Activated T-helper 1 cell treated with anti-CD3 and anti-CD28 coated beads, Interleukin-12 subunit alpha, Interleukin-12 subunit beta, Interleukin-2, Interleukin-4 antibody, amounts not matched to agents 30 ng/mL and 10 ng/mL and 1 ng/mL, durations not matched to agents 14 hours and 24 hours and 36 hours (primary cell): ENCODE measurements at regions not wholly inside any gene's neighbourhood (a gene's known extent, or its start where the extent isn't known, plus 50 kb on each side); places are given as distances from the start of the nearest gene placed in this dataset.

ENCODE experiments used
- DNase-seq: peaks from one replicate; pipeline ENCODE4 v3.0.0; 2021; ENCODE audit warnings: low spot score
- H3K27ac Mint-ChIP-seq: one replicate; pipeline ENCODE4 v1.8.0; 2021; ENCODE audit warnings: mild to moderate bottlenecking, mixed read lengths
- H3K27me3 Mint-ChIP-seq: one replicate; pipeline ENCODE4 v1.8.0; 2022; ENCODE audit warnings: mild to moderate bottlenecking, moderate library complexity, mixed read lengths; ENCODE audit not compliant: insufficient read depth
- H3K36me3 Mint-ChIP-seq: one replicate; pipeline ENCODE4 v1.8.0; 2021; ENCODE audit warnings: low read depth, mixed read lengths
- H3K4me1 Mint-ChIP-seq: one replicate; pipeline ENCODE4 v1.8.0; 2021; ENCODE audit warnings: low read depth, mixed read lengths
- H3K4me3 Mint-ChIP-seq: one replicate; pipeline ENCODE4 v1.8.0; 2021; ENCODE audit warnings: mild to moderate bottlenecking, moderate library complexity, mixed read lengths
- H3K9me3 Mint-ChIP-seq: one replicate; pipeline ENCODE4 v1.8.0; 2021; ENCODE audit warnings: mixed read lengths
- intact Hi-C: fragments of 100-400 bp; cut with micrococcal nuclease; formaldehyde crosslinking; loops from one replicate; pipeline ENCODE4 v1.15.1; 2024

- H3K36me3 Mint-ChIP-seq: no peaks in the 10 kb centered on the region
- H3K27ac Mint-ChIP-seq: no peak overlapping the region
- H3K4me1 Mint-ChIP-seq: no peaks in the 10 kb centered on the region
- DNase-seq: no peak
- intact Hi-C loops: no loop called here
- H3K27me3 Mint-ChIP-seq: no peaks in the 10 kb centered on the region
- no peak overlapping the region for H3K4me3 Mint-ChIP-seq
- H3K9me3 Mint-ChIP-seq: no peaks in the 10 kb centered on the region
Observed at GRCh38 chr3:147046916-147047315, 359.4 kb downstream of the ZIC4 start.

- Mint-ChIP-seq H3K4me1 (no peaks in the 10 kb centered on the region), H3K36me3 (no peaks in the 10 kb centered on the region), H3K27me3 (no peaks in the 10 kb centered on the region), H3K4me3 (no peak overlapping the region), H3K27ac (no peak overlapping the region), H3K9me3 (peaks cover 7% of the 10 kb centered on the region)
- intact Hi-C loops: no loop called here
- DNase-seq: no peak
Observed at GRCh38 chr3:147038481-147038880, 367.9 kb downstream of the ZIC4 start.

GRCh38 chr3:147034359-147034758 lies 372.0 kb downstream of the ZIC4 start:
- Mint-ChIP-seq H3K9me3 (peaks cover 7% of the 10 kb centered on the region), H3K4me1 (no peaks in the 10 kb centered on the region)
- no peak for DNase-seq

GRCh38 chr3:147030274-147030673 lies 376.1 kb downstream of the ZIC4 start:
- intact Hi-C loops: no loop called here
- no peak overlapping the region for H3K27ac Mint-ChIP-seq
- no peaks in the 10 kb centered on the region for H3K4me1 Mint-ChIP-seq
- no peaks in the 10 kb centered on the region for H3K27me3 Mint-ChIP-seq
- no peak for DNase-seq
- H3K4me3 Mint-ChIP-seq: no peak overlapping the region
- no peaks in the 10 kb centered on the region for H3K36me3 Mint-ChIP-seq
- H3K9me3 Mint-ChIP-seq: peaks cover 7% of the 10 kb centered on the region

More at GRCh38 chr3:147034359-147034758, 372.0 kb downstream of the ZIC4 start:
- intact Hi-C loops: no loop called here
- Mint-ChIP-seq H3K4me3 (no peak overlapping the region), H3K27ac (no peak overlapping the region), H3K27me3 (no peaks in the 10 kb centered on the region), H3K36me3 (no peaks in the 10 kb centered on the region)

- Mint-ChIP-seq H3K36me3 (no peaks in the 10 kb centered on the region), H3K9me3 (no peaks in the 10 kb centered on the region), H3K4me3 (no peak overlapping the region), H3K27me3 (no peaks in the 10 kb centered on the region), H3K27ac (no peak overlapping the region), H3K4me1 (no peaks in the 10 kb centered on the region)
- no peak for DNase-seq
- intact Hi-C loops: no loop called here
Observed at GRCh38 chr3:147015334-147015733, 391.0 kb downstream of the ZIC4 start.

GRCh38 chr3:147008886-147009285 lies 397.5 kb downstream of the ZIC4 start:
- H3K4me3 Mint-ChIP-seq: no peak overlapping the region
- no peaks in the 10 kb centered on the region for H3K27me3 Mint-ChIP-seq
- no peaks in the 10 kb centered on the region for H3K36me3 Mint-ChIP-seq
- no peaks in the 10 kb centered on the region for H3K4me1 Mint-ChIP-seq
- no peak overlapping the region for H3K27ac Mint-ChIP-seq
- no peaks in the 10 kb centered on the region for H3K9me3 Mint-ChIP-seq
- no peak for DNase-seq
- intact Hi-C loops: no loop called here

GRCh38 chr3:147008458-147008857 lies 397.9 kb downstream of the ZIC4 start:
- intact Hi-C loops: no loop called here
- Mint-ChIP-seq H3K4me1 (no peaks in the 10 kb centered on the region), H3K27ac (no peak overlapping the region)

GRCh38 chr3:147007736-147008245 lies 398.6 kb downstream of the ZIC4 start:
- H3K27ac Mint-ChIP-seq: no peak overlapping the region
- no peaks in the 10 kb centered on the region for H3K9me3 Mint-ChIP-seq
- no peaks in the 10 kb centered on the region for H3K36me3 Mint-ChIP-seq
- no peaks in the 10 kb centered on the region for H3K27me3 Mint-ChIP-seq
- no peak for DNase-seq
- no peak overlapping the region for H3K4me3 Mint-ChIP-seq
- H3K4me1 Mint-ChIP-seq: no peaks in the 10 kb centered on the region
- intact Hi-C loops: no loop called here

More at GRCh38 chr3:147008458-147008857, 397.9 kb downstream of the ZIC4 start:
- Mint-ChIP-seq H3K36me3 (no peaks in the 10 kb centered on the region), H3K4me3 (no peak overlapping the region), H3K9me3 (no peaks in the 10 kb centered on the region), H3K27me3 (no peaks in the 10 kb centered on the region)
- DNase-seq: no peak

GRCh38 chr3:147002721-147003120 lies 397.6 kb upstream of the PLSCR5 start:
- H3K27ac Mint-ChIP-seq: no peak overlapping the region
- no peaks in the 10 kb centered on the region for H3K4me1 Mint-ChIP-seq
- intact Hi-C loops: no loop called here
- no peaks in the 10 kb centered on the region for H3K36me3 Mint-ChIP-seq
- H3K4me3 Mint-ChIP-seq: no peak overlapping the region
- peaks cover 8% of the 10 kb centered on the region for H3K9me3 Mint-ChIP-seq
- no peak for DNase-seq
- no peaks in the 10 kb centered on the region for H3K27me3 Mint-ChIP-seq

- intact Hi-C loops: no loop called here
- DNase-seq: no peak
- Mint-ChIP-seq H3K4me1 (no peaks in the 10 kb centered on the region), H3K9me3 (peaks cover 11% of the 10 kb centered on the region), H3K27ac (no peak overlapping the region), H3K27me3 (no peaks in the 10 kb centered on the region), H3K36me3 (no peaks in the 10 kb centered on the region), H3K4me3 (no peak overlapping the region)
Observed at GRCh38 chr3:147000274-147000673, 395.1 kb upstream of the PLSCR5 start.

GRCh38 chr3:146991907-146992306 lies 386.8 kb upstream of the PLSCR5 start:
- H3K4me3 Mint-ChIP-seq: no peak overlapping the region
- H3K36me3 Mint-ChIP-seq: no peaks in the 10 kb centered on the region
- H3K27me3 Mint-ChIP-seq: no peaks in the 10 kb centered on the region
- no peaks in the 10 kb centered on the region for H3K4me1 Mint-ChIP-seq
- intact Hi-C loops: no loop called here
- H3K27ac Mint-ChIP-seq: no peak overlapping the region
- peaks cover under 1% of the 10 kb centered on the region for H3K9me3 Mint-ChIP-seq
- DNase-seq: no peak

GRCh38 chr3:146975476-146975875 lies 370.3 kb upstream of the PLSCR5 start:
- Mint-ChIP-seq H3K36me3 (no peaks in the 10 kb centered on the region), H3K27ac (no peak overlapping the region), H3K9me3 (peaks cover 3% of the 10 kb centered on the region), H3K27me3 (no peaks in the 10 kb centered on the region), H3K4me3 (no peak overlapping the region), H3K4me1 (no peaks in the 10 kb centered on the region)
- DNase-seq: no peak
- intact Hi-C loops: no loop called here

- intact Hi-C loops: no loop called here
- no peaks in the 10 kb centered on the region for H3K27me3 Mint-ChIP-seq
- H3K27ac Mint-ChIP-seq: no peak overlapping the region
- no peak overlapping the region for H3K4me3 Mint-ChIP-seq
- no peaks in the 10 kb centered on the region for H3K36me3 Mint-ChIP-seq
- no peak for DNase-seq
- H3K9me3 Mint-ChIP-seq: no peaks in the 10 kb centered on the region
- no peaks in the 10 kb centered on the region for H3K4me1 Mint-ChIP-seq
Observed at GRCh38 chr3:146975032-146975431, 369.9 kb upstream of the PLSCR5 start.

- no peak overlapping the region for H3K4me3 Mint-ChIP-seq
- H3K4me1 Mint-ChIP-seq: no peaks in the 10 kb centered on the region
- no peak for DNase-seq
- intact Hi-C loops: no loop called here
- no peak overlapping the region for H3K27ac Mint-ChIP-seq
- H3K36me3 Mint-ChIP-seq: no peaks in the 10 kb centered on the region
- no peaks in the 10 kb centered on the region for H3K27me3 Mint-ChIP-seq
- H3K9me3 Mint-ChIP-seq: no peaks in the 10 kb centered on the region
Observed at GRCh38 chr3:146974001-146974400, 368.9 kb upstream of the PLSCR5 start.
